ENCODE measurements at regions not wholly inside any gene's neighbourhood (a gene's known extent, or its start where the extent isn't known, plus 50 kb on each side); places are given as distances from the start of the nearest gene placed in this dataset.

- TF ChIP-seq CTCF (IDR thresholded peaks at IDR 0.05), result no peak
- TF ChIP-seq POLR2AphosphoS5 (IDR thresholded peaks at IDR 0.05), result no peak
Observed at GRCh38 chr4:12968345-12968744, 515.8 kb downstream of the RAB28 start.
